Adrenal gland (tissue), 5 donors: ENCODE measurements at regions not wholly inside any gene's neighbourhood (a gene's known extent, or its start where the extent isn't known, plus 50 kb on each side); places are given as distances from the start of the nearest gene placed in this dataset.

Source experiments
- CTCF ChIP-seq, 6 experiments: fragments of 450-650 bp in 4 of 6; fragments of 200-600 bp in 2 of 6; sonication (generic) in 1 of 6; IDR thresholded peaks; 1 replicate in 5 of 6; 2 replicates in 1 of 6; pipeline versions ENCODE4 v1.5.1 to v1.8.0; 2016 to 2021; ENCODE audit warnings: antibody characterized with exemption in 6 of 6, mild to moderate bottlenecking in 2 of 6, moderate library complexity in 1 of 6
- POLR2A ChIP-seq, 2 donors: fragments of 450-650 bp; IDR thresholded peaks; one replicate each; pipeline ENCODE4 v1.6.1; 2017; ENCODE audit warnings: antibody characterized with exemption in 2 of 2, mild to moderate bottlenecking in 2 of 2, moderate library complexity in 1 of 2
- donor health status: DM: no; HTN: no; CAD: no.

GRCh38 chr1:118589238-118589846 is 398.8 kb downstream of the TBX15 start:
- TF ChIP-seq POLR2A (IDR thresholded peaks at IDR 0.05) (no peak), CTCF (IDR thresholded peaks at IDR 0.05) (no peak)
